Hematopoietic multipotent progenitor cell treated with erythropoietin and hydrocortisone succinate and interleukin-3 and kit ligand, for 6 days (in vitro differentiated cells): ENCODE measurements at regions not wholly inside any gene's neighbourhood (a gene's known extent, or its start where the extent isn't known, plus 50 kb on each side); places are given as distances from the start of the nearest gene placed in this dataset.

Source experiments
- DNase-seq: peaks from one replicate; pipeline ENCODE4 v3.0.0-alpha.2; 2015

GRCh38 chr18:75518007-75518406, 90.5 kb upstream of the SMIM21 start:
- DNase-seq = no peak

GRCh38 chr18:75517286-75517685, 89.8 kb upstream of the SMIM21 start:
- DNase-seq = no peak

- no peak for DNase-seq
Measured at GRCh38 chr18:75507636-75508035, 80.1 kb upstream of the SMIM21 start.

- DNase-seq = no peak
Measured at GRCh38 chr18:75506913-75507312, 79.4 kb upstream of the SMIM21 start.

- no peak for DNase-seq
Measured at GRCh38 chr18:75504469-75504868, 77.0 kb upstream of the SMIM21 start.

GRCh38 chr18:75503615-75504014, 76.1 kb upstream of the SMIM21 start:
- DNase-seq = no peak

GRCh38 chr18:75502286-75502685, 74.8 kb upstream of the SMIM21 start:
- DNase-seq = peak; percentile 13

- DNase-seq = no peak
Measured at GRCh38 chr18:75500545-75500944, 73.0 kb upstream of the SMIM21 start.

- no peak for DNase-seq
Measured at GRCh38 chr18:75497576-75498235, 70.2 kb upstream of the SMIM21 start.

GRCh38 chr18:75496151-75496550, 68.6 kb upstream of the SMIM21 start:
- no peak for DNase-seq

GRCh38 chr18:75492852-75493251, 65.3 kb upstream of the SMIM21 start:
- no peak for DNase-seq

GRCh38 chr18:75491361-75491760, 63.9 kb upstream of the SMIM21 start:
- DNase-seq = no peak

- no peak for DNase-seq
Measured at GRCh38 chr18:75489493-75490190, 62.1 kb upstream of the SMIM21 start.

GRCh38 chr18:75483662-75484061, 56.2 kb upstream of the SMIM21 start:
- no peak for DNase-seq

GRCh38 chr18:75482880-75483279, 55.4 kb upstream of the SMIM21 start:
- DNase-seq = no peak

- DNase-seq = no peak
Measured at GRCh38 chr18:75480487-75480886, 53.0 kb upstream of the SMIM21 start.

GRCh38 chr18:75478996-75479880, 51.7 kb upstream of the SMIM21 start:
- peak; percentile 74 for DNase-seq

- peak; percentile 14 for DNase-seq
Measured at GRCh38 chr18:75477900-75478299, 50.4 kb upstream of the SMIM21 start.
